GM21737 (cell line): ENCODE measurements at regions not wholly inside any gene's neighbourhood (a gene's known extent, or its start where the extent isn't known, plus 50 kb on each side); places are given as distances from the start of the nearest gene placed in this dataset.
"Not testable (repeated sequence)": the region's sequence is repeated elsewhere in the genome, so short reads cannot be mapped to it uniquely, and the experiment has no call there.

Experiments
- ATAC-seq: cut with Tn5 transposase; IDR thresholded peaks from one replicate; pipeline ENCODE4 v1.9.1; 2021; ENCODE audit warnings: mild to moderate bottlenecking, moderate library complexity; ENCODE audit not compliant: unreplicated experiment

- ATAC-seq, result not testable (repeated sequence)
Measured at GRCh38 chr16:29297809-29298177, 108.7 kb downstream of the NPIPB11 start.

GRCh38 chr16:29297144-29297808 lies 109.2 kb downstream of the NPIPB11 start:
- not testable (repeated sequence) for ATAC-seq

- ATAC-seq, result not testable (repeated sequence)
Measured at GRCh38 chr16:29296176-29296575, 110.3 kb downstream of the NPIPB11 start.

GRCh38 chr16:29294951-29295795 lies 111.3 kb downstream of the NPIPB11 start:
- not testable (repeated sequence) for ATAC-seq

- not testable (repeated sequence) for ATAC-seq
Measured at GRCh38 chr16:29294400-29294933, 112.0 kb downstream of the NPIPB11 start.

GRCh38 chr16:29293545-29293944 lies 113.0 kb downstream of the NPIPB11 start:
- not testable (repeated sequence) for ATAC-seq

- not testable (repeated sequence) for ATAC-seq
Measured at GRCh38 chr16:29292952-29293471, 113.5 kb downstream of the NPIPB11 start.

- ATAC-seq, result not testable (repeated sequence)
Measured at GRCh38 chr16:29291329-29292271, 114.9 kb downstream of the NPIPB11 start.

- ATAC-seq, result peak; percentile 76
Measured at GRCh38 chr16:29290631-29291247, 115.8 kb downstream of the NPIPB11 start.

GRCh38 chr16:29289516-29290239 lies 116.8 kb downstream of the NPIPB11 start:
- not testable (repeated sequence) for ATAC-seq

- ATAC-seq, result not testable (repeated sequence)
Measured at GRCh38 chr16:29288711-29289474, 117.6 kb downstream of the NPIPB11 start.

GRCh38 chr16:29287871-29288535 lies 118.5 kb downstream of the NPIPB11 start:
- not testable (repeated sequence) for ATAC-seq

GRCh38 chr16:29287246-29287645 lies 119.3 kb downstream of the NPIPB11 start:
- ATAC-seq, result not testable (repeated sequence)

GRCh38 chr16:29286796-29287195 lies 119.7 kb downstream of the NPIPB11 start:
- not testable (repeated sequence) for ATAC-seq

GRCh38 chr16:29286161-29286560 lies 120.3 kb downstream of the NPIPB11 start:
- not testable (repeated sequence) for ATAC-seq

- ATAC-seq, result not testable (repeated sequence)
Measured at GRCh38 chr16:29285151-29285885, 121.2 kb downstream of the NPIPB11 start.

- ATAC-seq, result not testable (repeated sequence)
Measured at GRCh38 chr16:29284723-29285122, 121.8 kb downstream of the NPIPB11 start.
